Loucy (cell line): ENCODE measurements at regions not wholly inside any gene's neighbourhood (a gene's known extent, or its start where the extent isn't known, plus 50 kb on each side); places are given as distances from the start of the nearest gene placed in this dataset.

ENCODE experiments used
- H2AFZ ChIP-seq: fragments of 200-600 bp; sonication (generic); 2 replicates; pipeline ENCODE4 v1.6.0; 2016; ENCODE audit warnings: antibody characterized with exemption, mild to moderate bottlenecking, low read length, moderate library complexity
- H3F3A ChIP-seq: fragments of 200-600 bp; 2 replicates; pipeline ENCODE4 v1.6.0; 2016; ENCODE audit warnings: antibody characterized with exemption, low read depth, mild to moderate bottlenecking
- H3K27me3 ChIP-seq: fragments of 200-600 bp; sonication (generic); 2 replicates; pipeline ENCODE4 v1.6.1; 2014; ENCODE audit warnings: low read length, mild to moderate bottlenecking; ENCODE audit not compliant: insufficient read depth, poor library complexity, severe bottlenecking
- H3K36me3 ChIP-seq: fragments of 200-600 bp; sonication (generic); 2 replicates; pipeline ENCODE4 v1.6.1; 2016; ENCODE audit warnings: low read length; ENCODE audit not compliant: insufficient read depth
- H3K4me1 ChIP-seq: fragments of 200-600 bp; sonication (generic); 2 replicates; pipeline ENCODE4 v1.5.1; 2014; ENCODE audit warnings: low read length, mild to moderate bottlenecking; ENCODE audit not compliant: insufficient read depth, poor library complexity, severe bottlenecking
- H3K4me2 ChIP-seq: fragments of 200-600 bp; sonication (generic); 2 replicates; pipeline ENCODE4 v1.6.0; 2014; ENCODE audit warnings: antibody characterized with exemption, low read length, low read depth, mild to moderate bottlenecking; ENCODE audit not compliant: poor library complexity, severe bottlenecking
- H3K4me3 ChIP-seq: fragments of 200-600 bp; sonication (generic); 2 replicates; pipeline ENCODE4 v1.5.1; 2014; ENCODE audit warnings: low read length, mild to moderate bottlenecking, mixed read lengths; ENCODE audit not compliant: poor library complexity, severe bottlenecking
- H3K79me2 ChIP-seq: fragments of 200-600 bp; sonication (generic); 2 replicates; pipeline ENCODE4 v1.6.1; 2014; ENCODE audit warnings: low read length; ENCODE audit not compliant: insufficient read depth
- H3K9ac ChIP-seq: fragments of 200-600 bp; sonication (generic); 2 replicates; pipeline ENCODE4 v1.6.0; 2014; ENCODE audit warnings: mild to moderate bottlenecking, low read depth, low read length, moderate library complexity; ENCODE audit not compliant: poor library complexity, severe bottlenecking
- H3K9me2 ChIP-seq: fragments of 200-600 bp; sonication (generic); replicated peaks from 2 replicates; pipeline ENCODE4 v1.6.1; 2016; ENCODE audit warnings: low read depth, low read length, mixed read lengths
- H3K9me3 ChIP-seq: fragments of 200-600 bp; sonication (generic); 2 replicates; pipeline ENCODE4 v1.6.1; 2014; ENCODE audit warnings: mild to moderate bottlenecking, antibody characterized with exemption, low read length, low read depth; ENCODE audit not compliant: insufficient read depth
- H4K20me1 ChIP-seq: fragments of 200-600 bp; sonication (generic); 2 replicates; pipeline ENCODE4 v1.6.0; 2014; ENCODE audit warnings: antibody characterized with exemption, low read length, mild to moderate bottlenecking; ENCODE audit not compliant: insufficient read depth, poor library complexity, severe bottlenecking
- CTCF ChIP-seq: fragments of 200-600 bp; sonication (generic); conservative IDR thresholded peaks from 2 replicates; pipeline ENCODE4 v1.5.1; 2014; ENCODE audit warnings: mild to moderate bottlenecking, antibody characterized with exemption, low read length
- EZH2phosphoT487 ChIP-seq: fragments of 200-600 bp; IDR thresholded peaks from 2 replicates; pipeline ENCODE4 v1.6.1; 2018; ENCODE audit warnings: antibody characterized with exemption, mild to moderate bottlenecking, moderate library complexity, borderline replicate concordance

- Histone ChIP-seq H3K9me2 (no peaks in the 10 kb centered on the region), H3K36me3 (no peaks in the 10 kb centered on the region), H3K4me2 (no peak overlapping the region), H3K4me1 (peaks cover 18% of the 10 kb centered on the region), H4K20me1 (no peaks in the 10 kb centered on the region), H3K9ac (no peak overlapping the region), H3K9me3 (no peaks in the 10 kb centered on the region), H2AFZ (no peak overlapping the region), H3K4me3 (no peak overlapping the region), H3K27me3 (no peaks in the 10 kb centered on the region), H3K79me2 (no peaks in the 10 kb centered on the region), H3F3A (0 out of 2 replicates have a peak, but pooled peaks cover 2% of the 10 kb centered on the region)
- no peak for TF ChIP-seq EZH2phosphoT487
Observed at GRCh38 chr2:198701481-198701880, 756.3 kb downstream of the SATB2 start.

GRCh38 chr2:198700319-198700718 is 757.4 kb downstream of the SATB2 start:
- H3K9ac ChIP-seq = no peak overlapping the region
- H3K9me3 ChIP-seq = no peaks in the 10 kb centered on the region
- no peaks in the 10 kb centered on the region for H3K27me3 ChIP-seq
- H2AFZ ChIP-seq = no peak overlapping the region
- no peaks in the 10 kb centered on the region for H3K36me3 ChIP-seq
- no peak overlapping the region for H3K4me2 ChIP-seq
- H3K79me2 ChIP-seq = no peaks in the 10 kb centered on the region
- H3F3A ChIP-seq = 0 out of 2 replicates have a peak, but pooled peaks cover 2% of the 10 kb centered on the region
- no peaks in the 10 kb centered on the region for H3K9me2 ChIP-seq
- no peaks in the 10 kb centered on the region for H4K20me1 ChIP-seq
- peaks cover 18% of the 10 kb centered on the region for H3K4me1 ChIP-seq
- H3K4me3 ChIP-seq = no peak overlapping the region
- TF ChIP-seq EZH2phosphoT487 (no peak), CTCF (no peak)

- Histone ChIP-seq H3K36me3 (no peaks in the 10 kb centered on the region), H3K4me3 (no peak overlapping the region), H3K4me1 (peaks cover 18% of the 10 kb centered on the region), H3K27me3 (no peaks in the 10 kb centered on the region), H3K9me2 (no peaks in the 10 kb centered on the region), H3K79me2 (no peaks in the 10 kb centered on the region), H3F3A (0 out of 2 replicates have a peak, but pooled peaks cover 2% of the 10 kb centered on the region), H3K9ac (no peak overlapping the region), H3K4me2 (no peak overlapping the region), H3K9me3 (no peaks in the 10 kb centered on the region), H2AFZ (0 out of 2 replicates have a peak overlapping the region, but pooled peaks have one; percentile 4), H4K20me1 (no peaks in the 10 kb centered on the region)
- no peak for TF ChIP-seq EZH2phosphoT487
- no peak for TF ChIP-seq CTCF
Observed at GRCh38 chr2:198698230-198698629, 759.5 kb downstream of the SATB2 start.

- Histone ChIP-seq H3K4me1 (peaks cover 18% of the 10 kb centered on the region), H3K9ac (no peak overlapping the region), H4K20me1 (no peaks in the 10 kb centered on the region), H3K9me3 (no peaks in the 10 kb centered on the region), H3K9me2 (no peaks in the 10 kb centered on the region), H3K27me3 (no peaks in the 10 kb centered on the region), H3K4me3 (no peak overlapping the region), H3K36me3 (no peaks in the 10 kb centered on the region), H3F3A (0 out of 2 replicates have a peak, but pooled peaks cover 2% of the 10 kb centered on the region), H2AFZ (0 out of 2 replicates have a peak overlapping the region, but pooled peaks have one; percentile 4), H3K4me2 (no peak overlapping the region), H3K79me2 (no peaks in the 10 kb centered on the region)
- no peak for TF ChIP-seq EZH2phosphoT487
- TF ChIP-seq CTCF = no peak
Observed at GRCh38 chr2:198697794-198698193, 759.9 kb downstream of the SATB2 start.
